T-helper 2 cell (primary cell): ENCODE measurements at regions not wholly inside any gene's neighbourhood (a gene's known extent, or its start where the extent isn't known, plus 50 kb on each side); places are given as distances from the start of the nearest gene placed in this dataset.
"Not testable (repeated sequence)": the region's sequence is repeated elsewhere in the genome, so short reads cannot be mapped to it uniquely, and the experiment has no call there.

ENCODE experiments used
- DNase-seq, 5 experiments: peaks; one replicate each; pipeline versions ENCODE4 v3.0.0 to v3.0.0-alpha.2; 2012 to 2022

- no peak for DNase-seq
Measured at GRCh38 chr1:119254067-119254720, 113.7 kb upstream of the WARS2 start.

GRCh38 chr1:119256089-119256488 lies 112.5 kb upstream of the HAO2 start:
- not testable (repeated sequence) for DNase-seq

- DNase-seq: no peak
Measured at GRCh38 chr1:119260506-119260905, 108.1 kb upstream of the HAO2 start.

- no peak for DNase-seq
Measured at GRCh38 chr1:119266386-119266785, 102.2 kb upstream of the HAO2 start.

- DNase-seq: no peak
Measured at GRCh38 chr1:119266858-119267257, 101.7 kb upstream of the HAO2 start.

GRCh38 chr1:119267288-119267687 lies 101.3 kb upstream of the HAO2 start:
- DNase-seq: not testable (repeated sequence)

GRCh38 chr1:119268879-119269278 lies 99.7 kb upstream of the HAO2 start:
- DNase-seq: no peak

- peak in 2 of 5 experiments; percentile 6 to 48 for DNase-seq
Measured at GRCh38 chr1:119275145-119276134, 93.1 kb upstream of the HAO2 start.

- DNase-seq: no peak
Measured at GRCh38 chr1:119276558-119276957, 92.0 kb upstream of the HAO2 start.

- DNase-seq: no peak
Measured at GRCh38 chr1:119279456-119280381, 88.9 kb upstream of the HAO2 start.

GRCh38 chr1:119285482-119285881 lies 83.1 kb upstream of the HAO2 start:
- no peak for DNase-seq

- DNase-seq: peak in 1 of 5 experiments; percentile 35
Measured at GRCh38 chr1:119286587-119287181, 81.9 kb upstream of the HAO2 start.

GRCh38 chr1:119288751-119289150 lies 79.8 kb upstream of the HAO2 start:
- DNase-seq: no peak

GRCh38 chr1:119290297-119290696 lies 78.3 kb upstream of the HAO2 start:
- DNase-seq: no peak

- DNase-seq: no peak
Measured at GRCh38 chr1:119291611-119292206, 76.9 kb upstream of the HAO2 start.

GRCh38 chr1:119293797-119294196 lies 74.8 kb upstream of the HAO2 start:
- DNase-seq: no peak

GRCh38 chr1:119294199-119294598 lies 74.4 kb upstream of the HAO2 start:
- no peak for DNase-seq

GRCh38 chr1:119294722-119295121 lies 73.9 kb upstream of the HAO2 start:
- no peak for DNase-seq

- peak in 1 of 5 experiments; percentile 22 for DNase-seq
Measured at GRCh38 chr1:119298687-119299303, 69.8 kb upstream of the HAO2 start.

GRCh38 chr1:119302011-119302410 lies 66.6 kb upstream of the HAO2 start:
- DNase-seq: no peak

GRCh38 chr1:119308130-119308700 lies 60.4 kb upstream of the HAO2 start:
- DNase-seq: peak in 1 of 5 experiments; percentile 6
